ENCODE measurements at regions not wholly inside any gene's neighbourhood (a gene's known extent, or its start where the extent isn't known, plus 50 kb on each side); places are given as distances from the start of the nearest gene placed in this dataset.
A peak's percentile ranks its signal among the peaks of the same experiment; 100 is the strongest.

DNA sequence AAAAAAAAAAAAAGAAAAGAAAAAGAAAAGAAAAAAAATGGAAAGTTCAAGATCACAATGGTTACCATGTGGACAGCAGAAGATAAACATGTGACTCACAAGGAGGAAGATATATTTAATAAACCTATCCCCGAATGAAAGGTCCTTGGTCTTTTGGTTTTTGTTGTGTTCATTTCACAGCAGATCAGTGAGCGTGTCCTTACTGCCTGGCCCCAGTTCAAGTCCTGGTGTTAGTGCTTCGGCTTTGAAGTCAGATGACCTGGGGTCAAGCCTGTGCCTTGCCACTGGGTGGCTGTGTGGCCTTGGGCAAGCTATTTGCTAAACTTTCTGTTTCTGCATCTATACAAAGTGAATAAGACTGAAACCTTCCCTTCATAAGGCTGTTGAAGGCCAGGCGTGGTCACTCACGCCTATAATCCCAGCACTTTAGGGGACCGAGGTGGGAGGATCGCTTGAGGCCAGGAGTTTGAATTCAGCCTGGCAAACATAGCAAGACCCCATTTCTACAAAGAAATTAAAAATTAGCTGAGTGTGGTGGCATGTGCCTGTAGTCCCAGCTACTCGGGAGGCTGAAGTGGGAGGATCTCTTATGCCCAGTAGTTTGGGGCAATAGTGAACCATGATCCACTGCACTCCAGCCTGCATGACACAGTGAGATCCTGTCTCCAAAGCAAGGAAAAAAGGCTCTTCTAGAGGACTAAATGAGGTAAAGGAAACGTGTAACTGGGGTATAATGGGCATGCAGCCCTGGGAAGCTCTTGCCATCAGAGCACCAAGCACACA lies 94.5 kb upstream of the SPATA31D4 start:
- H3K4me2 ChIP-seq, result no peak overlapping the region
- H3K27ac ChIP-seq, result no peak overlapping the region
- H3K27me3 ChIP-seq, result no peaks in the 10 kb centered on the region

DNA sequence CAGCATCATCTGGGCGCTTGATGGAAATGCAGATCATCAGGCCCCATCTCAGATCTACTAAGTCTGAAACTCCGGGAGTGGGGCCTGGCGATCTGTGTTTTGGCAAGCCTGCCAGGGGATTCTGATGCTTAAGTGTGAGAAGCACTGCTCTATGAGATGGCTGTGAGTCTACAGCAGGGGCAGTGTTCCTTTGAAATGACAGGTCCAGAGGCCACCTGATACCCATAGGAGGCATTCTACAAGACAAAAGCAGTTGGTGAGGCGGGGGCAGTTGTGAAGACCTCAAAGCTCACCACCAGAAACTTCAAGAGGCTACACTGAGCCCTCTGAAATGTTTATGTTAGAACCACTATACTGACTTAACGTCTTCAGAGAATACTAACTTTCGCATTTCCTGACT lies 86.9 kb upstream of the SPATA31D4 start:
- no peak overlapping the region for H3K4me3 ChIP-seq
- H3K4me1 ChIP-seq, result no peaks in the 10 kb centered on the region
- no peaks in the 10 kb centered on the region for H3K36me3 ChIP-seq
- no peaks in the 10 kb centered on the region for H4K20me1 ChIP-seq
- no peak overlapping the region for H3K9ac ChIP-seq
- H3K4me2 ChIP-seq, result no peak overlapping the region
- TF ChIP-seq Cebpa-rat (IDR thresholded peaks at IDR 0.05), result no peak
- H3K27ac ChIP-seq, result no peak overlapping the region
- H3K27me3 ChIP-seq, result no peaks in the 10 kb centered on the region
- H3K9me3 ChIP-seq, result no peaks in the 10 kb centered on the region

More for the DNA sequence above, 94.5 kb upstream of the SPATA31D4 start:
- no peaks in the 10 kb centered on the region for H3K9me3 ChIP-seq
- no peak overlapping the region for H3K9ac ChIP-seq
- H3K4me1 ChIP-seq, result no peaks in the 10 kb centered on the region
- no peaks in the 10 kb centered on the region for H3K36me3 ChIP-seq
- TF ChIP-seq Cebpa-rat (IDR thresholded peaks at IDR 0.05), result no peak
- no peaks in the 10 kb centered on the region for H4K20me1 ChIP-seq
- H3K4me3 ChIP-seq, result no peak overlapping the region

DNA sequence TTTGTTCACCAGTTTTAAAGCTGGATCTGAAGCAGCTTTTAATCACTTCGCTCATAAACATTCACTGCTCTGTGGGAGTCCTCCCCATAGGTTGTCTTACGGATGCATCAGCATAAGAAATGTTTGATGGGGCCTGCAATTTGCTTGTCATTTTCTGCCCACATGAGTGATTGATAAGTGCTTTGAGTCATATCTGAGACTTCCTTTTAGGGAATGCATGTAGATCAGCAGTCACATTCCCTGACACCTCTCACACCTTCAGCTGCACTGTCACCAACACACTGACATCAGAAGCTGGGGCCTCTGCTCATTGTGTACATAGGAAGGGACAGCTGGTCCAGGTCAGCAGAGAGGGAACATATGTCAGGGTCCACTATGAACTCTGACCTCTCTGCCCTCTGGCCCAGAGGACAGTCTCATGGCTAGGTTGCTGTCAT lies 84.1 kb upstream of the SPATA31D4 start:
- Histone ChIP-seq H3K4me1 (no peaks in the 10 kb centered on the region), H3K9ac (no peak overlapping the region), H3K36me3 (no peaks in the 10 kb centered on the region), H3K9me3 (no peaks in the 10 kb centered on the region), H3K27me3 (no peaks in the 10 kb centered on the region), H3K27ac (no peak overlapping the region), H3K4me3 (no peak overlapping the region), H4K20me1 (no peaks in the 10 kb centered on the region), H3K4me2 (no peak overlapping the region)
- no peak for TF ChIP-seq Cebpa-rat (IDR thresholded peaks at IDR 0.05)

GRCh38 chr9:81847181-81847915 lies 80.9 kb upstream of the SPATA31D4 start:
- no peak for TF ChIP-seq Cebpa-rat (IDR thresholded peaks at IDR 0.05)
- peaks cover 18% of the 10 kb centered on the region for H3K4me1 ChIP-seq
- H3K4me2 ChIP-seq, result no peak overlapping the region
- H4K20me1 ChIP-seq, result no peaks in the 10 kb centered on the region
- no peaks in the 10 kb centered on the region for H3K9me3 ChIP-seq
- H3K9ac ChIP-seq, result no peak overlapping the region
- no peak overlapping the region for H3K27ac ChIP-seq
- H3K36me3 ChIP-seq, result no peaks in the 10 kb centered on the region
- H3K4me3 ChIP-seq, result no peak overlapping the region
- H3K27me3 ChIP-seq, result no peaks in the 10 kb centered on the region

GRCh38 chr9:81848472-81848871 lies 79.8 kb upstream of the SPATA31D4 start:
- H3K27ac ChIP-seq, result no peak overlapping the region

GRCh38 chr9:81849631-81850259 lies 78.5 kb upstream of the SPATA31D4 start:
- H3K9ac ChIP-seq, result no peak overlapping the region
- H3K27me3 ChIP-seq, result no peaks in the 10 kb centered on the region
- H3K9me3 ChIP-seq, result no peaks in the 10 kb centered on the region
- no peak for TF ChIP-seq Cebpa-rat (IDR thresholded peaks at IDR 0.05)
- no peaks in the 10 kb centered on the region for H4K20me1 ChIP-seq
- H3K27ac ChIP-seq, result no peak overlapping the region
- H3K4me1 ChIP-seq, result peaks cover 18% of the 10 kb centered on the region
- no peaks in the 10 kb centered on the region for H3K36me3 ChIP-seq
- H3K4me2 ChIP-seq, result no peak overlapping the region
- H3K4me3 ChIP-seq, result no peak overlapping the region

More at GRCh38 chr9:81848472-81848871, 79.8 kb upstream of the SPATA31D4 start:
- Histone ChIP-seq H3K4me2 (no peak overlapping the region), H3K9me3 (no peaks in the 10 kb centered on the region), H3K36me3 (no peaks in the 10 kb centered on the region), H3K4me1 (peaks cover 18% of the 10 kb centered on the region), H3K9ac (no peak overlapping the region), H3K4me3 (no peak overlapping the region), H3K27me3 (no peaks in the 10 kb centered on the region), H4K20me1 (no peaks in the 10 kb centered on the region)
- TF ChIP-seq Cebpa-rat (IDR thresholded peaks at IDR 0.05), result no peak

GRCh38 chr9:81850724-81851123 lies 77.5 kb upstream of the SPATA31D4 start:
- Histone ChIP-seq H3K4me1 (peaks cover 18% of the 10 kb centered on the region), H3K9ac (no peak overlapping the region), H3K9me3 (no peaks in the 10 kb centered on the region), H3K27me3 (no peaks in the 10 kb centered on the region), H4K20me1 (no peaks in the 10 kb centered on the region), H3K4me3 (no peak overlapping the region), H3K27ac (no peak overlapping the region), H3K36me3 (no peaks in the 10 kb centered on the region), H3K4me2 (peak overlapping the region; percentile 63)
- TF ChIP-seq Cebpa-rat (IDR thresholded peaks at IDR 0.05), result no peak

- TF ChIP-seq Cebpa-rat (IDR thresholded peaks at IDR 0.05), result no peak
- Histone ChIP-seq H3K9ac (no peak overlapping the region), H4K20me1 (no peaks in the 10 kb centered on the region), H3K27ac (no peak overlapping the region), H3K27me3 (no peaks in the 10 kb centered on the region), H3K4me3 (no peak overlapping the region), H3K9me3 (no peaks in the 10 kb centered on the region), H3K36me3 (no peaks in the 10 kb centered on the region), H3K4me1 (peaks cover 18% of the 10 kb centered on the region), H3K4me2 (peak overlapping the region; percentile 63)
Measured at GRCh38 chr9:81851340-81851739, 76.9 kb upstream of the SPATA31D4 start.

DNA sequence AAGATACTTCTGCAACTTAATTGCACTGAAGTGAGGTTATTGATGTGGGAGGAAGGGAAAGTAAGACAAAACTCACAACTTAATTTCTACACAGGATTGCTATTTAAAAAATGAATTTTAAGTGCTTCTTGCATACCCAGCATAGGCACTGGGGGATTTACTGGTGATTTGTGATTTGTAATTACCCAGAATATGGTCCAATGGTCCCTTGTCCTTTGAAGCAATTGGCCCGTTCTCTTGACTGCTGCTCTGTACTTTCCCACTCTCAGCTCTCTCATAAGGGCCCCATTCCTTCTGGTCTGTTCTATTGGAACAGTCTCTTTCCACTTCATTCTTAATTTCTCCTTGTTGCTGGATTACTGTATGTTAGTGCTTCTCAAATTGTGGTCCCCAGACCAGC lies 75.4 kb upstream of the SPATA31D4 start:
- Histone ChIP-seq H3K9me3 (no peaks in the 10 kb centered on the region), H4K20me1 (no peaks in the 10 kb centered on the region), H3K4me2 (no peak overlapping the region), H3K36me3 (no peaks in the 10 kb centered on the region), H3K4me3 (no peak overlapping the region), H3K4me1 (peaks cover 18% of the 10 kb centered on the region), H3K27ac (no peak overlapping the region), H3K27me3 (no peaks in the 10 kb centered on the region), H3K9ac (no peak overlapping the region)
- TF ChIP-seq Cebpa-rat (IDR thresholded peaks at IDR 0.05), result no peak

GRCh38 chr9:81855538-81855937 lies 72.7 kb upstream of the SPATA31D4 start:
- Histone ChIP-seq H3K4me3 (no peak overlapping the region), H3K9me3 (no peaks in the 10 kb centered on the region), H4K20me1 (no peaks in the 10 kb centered on the region), H3K27me3 (no peaks in the 10 kb centered on the region), H3K4me1 (peaks cover 18% of the 10 kb centered on the region), H3K27ac (no peak overlapping the region), H3K36me3 (no peaks in the 10 kb centered on the region), H3K4me2 (no peak overlapping the region), H3K9ac (no peak overlapping the region)
- no peak for TF ChIP-seq Cebpa-rat (IDR thresholded peaks at IDR 0.05)
